ENCODE measurements at regions not wholly inside any gene's neighbourhood (a gene's known extent, or its start where the extent isn't known, plus 50 kb on each side); places are given as distances from the start of the nearest gene placed in this dataset.

DNA sequence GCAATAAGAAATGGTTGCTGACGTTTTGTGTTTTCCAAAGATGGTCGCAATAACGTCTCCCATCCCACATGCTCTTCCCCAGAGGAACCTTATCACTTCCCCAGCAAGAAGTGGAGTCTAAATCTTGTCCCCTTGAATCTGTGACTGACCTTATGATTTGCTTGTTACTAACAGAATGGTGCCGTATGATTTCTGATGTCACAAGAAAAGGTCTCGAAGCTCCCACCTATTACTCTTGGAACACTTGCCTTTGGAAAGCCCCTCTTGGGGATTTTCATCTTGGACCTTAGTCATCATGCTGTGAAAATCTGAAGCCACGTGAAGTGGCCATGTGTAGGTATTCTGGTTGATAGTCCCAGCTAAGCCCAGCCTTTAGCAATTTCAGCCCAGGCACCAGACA lies 86.2 kb upstream of the GLS start:
- FAIRE-seq: no peak

DNA sequence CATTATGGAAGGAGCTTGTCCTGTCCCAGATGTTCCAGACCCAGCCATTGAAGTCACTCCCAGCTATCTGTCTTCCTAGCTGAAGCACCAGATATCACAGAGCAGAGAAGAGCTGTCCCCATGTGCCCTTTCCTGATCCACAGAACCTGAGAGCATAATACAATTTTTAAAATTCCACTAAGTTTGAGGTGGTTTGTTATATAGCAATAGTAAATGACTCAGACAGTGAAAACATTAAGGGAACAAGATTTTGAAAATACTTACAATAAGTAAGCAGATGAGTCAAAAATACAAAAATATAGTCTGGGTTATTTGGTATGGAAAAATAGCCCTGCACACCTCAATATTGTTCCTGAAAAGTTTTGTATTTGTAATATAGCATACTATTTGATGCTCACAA lies 85.8 kb upstream of the GLS start:
- DNase-seq (no peak), FAIRE-seq (no peak), ATAC-seq (no peak)
- Histone ChIP-seq H3K9me3 (no peaks in the 10 kb centered on the region), H3K4me1 (peaks cover 0 to 5% (median 4%) of the 10 kb centered on the region in 3 donors), H3K27me3 (no peaks in the 10 kb centered on the region), H3K27ac (no peak overlapping the region), H3K4me3 (no peak overlapping the region), H3K36me3 (no peaks in the 10 kb centered on the region)
- TF ChIP-seq, protein P1, sequence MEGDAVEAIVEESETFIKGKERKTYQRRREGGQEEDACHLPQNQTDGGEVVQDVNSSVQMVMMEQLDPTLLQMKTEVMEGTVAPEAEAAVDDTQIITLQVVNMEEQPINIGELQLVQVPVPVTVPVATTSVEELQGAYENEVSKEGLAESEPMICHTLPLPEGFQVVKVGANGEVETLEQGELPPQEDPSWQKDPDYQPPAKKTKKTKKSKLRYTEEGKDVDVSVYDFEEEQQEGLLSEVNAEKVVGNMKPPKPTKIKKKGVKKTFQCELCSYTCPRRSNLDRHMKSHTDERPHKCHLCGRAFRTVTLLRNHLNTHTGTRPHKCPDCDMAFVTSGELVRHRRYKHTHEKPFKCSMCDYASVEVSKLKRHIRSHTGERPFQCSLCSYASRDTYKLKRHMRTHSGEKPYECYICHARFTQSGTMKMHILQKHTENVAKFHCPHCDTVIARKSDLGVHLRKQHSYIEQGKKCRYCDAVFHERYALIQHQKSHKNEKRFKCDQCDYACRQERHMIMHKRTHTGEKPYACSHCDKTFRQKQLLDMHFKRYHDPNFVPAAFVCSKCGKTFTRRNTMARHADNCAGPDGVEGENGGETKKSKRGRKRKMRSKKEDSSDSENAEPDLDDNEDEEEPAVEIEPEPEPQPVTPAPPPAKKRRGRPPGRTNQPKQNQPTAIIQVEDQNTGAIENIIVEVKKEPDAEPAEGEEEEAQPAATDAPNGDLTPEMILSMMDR (IDR thresholded peaks at IDR 0.05): no peak
- intact Hi-C loops (cut with DNase I): no loop called here

More for the DNA sequence above, 86.2 kb upstream of the GLS start:
- H3K27me3 ChIP-seq: no peaks in the 10 kb centered on the region
- no peaks in the 10 kb centered on the region for H3K36me3 ChIP-seq
- H3K9me3 ChIP-seq: no peaks in the 10 kb centered on the region
- 65 to 72% methylated on average over 6 of the region's 6 CpGs for WGBS, 2 donors
- intact Hi-C loops (cut with DNase I): no loop called here
- H3K4me1 ChIP-seq: peaks cover 0 to 5% (median 4%) of the 10 kb centered on the region in 3 donors
- H3K4me3 ChIP-seq: no peak overlapping the region
- TF ChIP-seq, protein P1 (IDR thresholded peaks at IDR 0.05): no peak
- H3K27ac ChIP-seq: no peak overlapping the region
- DNase-seq (no peak), ATAC-seq (no peak)

GRCh38 chr2:190795686-190796085 lies 84.9 kb upstream of the GLS start:
- no peak for DNase-seq
- Histone ChIP-seq H3K27me3 (no peaks in the 10 kb centered on the region), H3K4me1 (peaks cover 0 to 5% (median 4%) of the 10 kb centered on the region in 3 donors), H3K9me3 (no peaks in the 10 kb centered on the region), H3K4me3 (no peak overlapping the region), H3K36me3 (no peaks in the 10 kb centered on the region), H3K27ac (no peak overlapping the region)
- ATAC-seq: no peak
- TF ChIP-seq, protein P1 (IDR thresholded peaks at IDR 0.05): no peak
- intact Hi-C loops (cut with DNase I): no loop called here
- FAIRE-seq: no peak

DNA sequence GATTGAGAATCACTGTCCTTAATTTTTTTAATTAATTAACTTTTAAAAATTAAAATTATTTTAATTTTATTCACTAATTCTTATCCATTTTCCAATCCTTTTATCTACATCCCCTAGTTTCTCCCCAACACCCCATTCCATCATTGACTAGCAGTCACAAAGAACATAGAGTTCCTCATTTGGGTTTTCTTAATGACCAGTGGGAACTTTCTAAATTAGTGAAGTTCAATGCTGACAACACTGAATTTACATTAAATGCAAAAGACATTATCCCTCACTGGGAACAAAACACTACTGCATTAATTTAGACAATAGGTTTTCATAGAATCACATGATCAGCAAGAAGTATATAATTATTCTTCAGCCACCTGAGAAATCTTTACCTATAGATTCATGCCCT lies 80.6 kb upstream of the GLS start:
- intact Hi-C loops (cut with DNase I): no loop called here
- DNase-seq (no peak), FAIRE-seq (no peak), ATAC-seq (no peak)
- H3K27me3 ChIP-seq: no peaks in the 10 kb centered on the region
- H3K4me1 ChIP-seq: peaks cover 0 to 9% (median 0%) of the 10 kb centered on the region in 3 donors
- no peaks in the 10 kb centered on the region for H3K36me3 ChIP-seq
- H3K4me3 ChIP-seq: no peak overlapping the region
- H3K9me3 ChIP-seq: no peaks in the 10 kb centered on the region
- TF ChIP-seq, protein P1 (IDR thresholded peaks at IDR 0.05): no peak
- no peak overlapping the region for H3K27ac ChIP-seq

GRCh38 chr2:190800528-190800927 lies 80.1 kb upstream of the GLS start:
- no peak overlapping the region for H3K27ac ChIP-seq
- H3K4me1 ChIP-seq: peaks cover 0 to 9% (median 0%) of the 10 kb centered on the region in 3 donors
- H3K36me3 ChIP-seq: no peaks in the 10 kb centered on the region
- no peak for FAIRE-seq
- intact Hi-C loops (cut with DNase I): no loop called here
- peak in 1 of 4 donors; percentile 36 for ATAC-seq
- 18 to 24% methylated on average over 1 of the region's 1 CpG for WGBS, 2 donors
- DNase-seq: no peak
- H3K4me3 ChIP-seq: no peak overlapping the region
- no peaks in the 10 kb centered on the region for H3K27me3 ChIP-seq
- no peaks in the 10 kb centered on the region for H3K9me3 ChIP-seq
- TF ChIP-seq, protein P1 (IDR thresholded peaks at IDR 0.05): no peak

All from pancreas (tissue), 10 donors.